GM12878 (cell line): ENCODE measurements at regions not wholly inside any gene's neighbourhood (a gene's known extent, or its start where the extent isn't known, plus 50 kb on each side); places are given as distances from the start of the nearest gene placed in this dataset.
"Not testable (repeated sequence)": the region's sequence is repeated elsewhere in the genome, so short reads cannot be mapped to it uniquely, and the experiment has no call there.

ENCODE experiments used
- ATAC-seq: fragments of 200-7000 bp; cut with Tn5 transposase; 3 replicates; pipeline ENCODE4 v1.9.1; 2020; ENCODE audit warnings: mild to moderate bottlenecking, moderate library complexity
- BruUV-seq: library from RNA; stranded (reverse); fragments of 400-500 nt; replicated peaks from 2 replicates; lab custom pipeline; 2021; lab: Mats Ljungman, UMichigan
- CTCF ChIA-PET: fragments of 300-600 bp; sonication (Branson Sonifier 250); formaldehyde crosslinking; extraction: SDS; loops from one replicate; lab custom pipeline; 2021; ENCODE audit warnings: inconsistent platforms; lab: Yijun Ruan, JAX
- POLR2A ChIA-PET: fragments of 350-600 bp; formaldehyde crosslinking; extraction: SDS; loops from one replicate; lab custom pipeline; 2021; ENCODE audit warnings: inconsistent platforms; lab: Charles Lee
- RAD21 ChIA-PET: fragments of 300-600 bp; sonication (Branson Sonifier 250); formaldehyde crosslinking; loops from one replicate; lab custom pipeline; 2023; ENCODE audit warnings: antibody characterized with exemption; ENCODE audit not compliant: unreplicated experiment; lab: Charles Lee
- SMC1A ChIA-PET: fragments of 300-600 bp; sonication (Branson Sonifier 250); formaldehyde crosslinking; loops from one replicate; lab custom pipeline; 2023; ENCODE audit not compliant: unreplicated experiment, uncharacterized antibody; lab: Charles Lee
- DNase-seq: peaks from one replicate; pipeline ENCODE4 v3.0.0-alpha.2; 2011; ENCODE audit warnings: low read depth, low spot score
- FAIRE-seq: peaks from 3 replicates; lab custom pipeline; 2011; peaks lifted over from hg19 to GRCh38; lab: Jason Lieb, UNC
- H2AFZ ChIP-seq: 2 replicates; pipeline ENCODE4 v1.6.0; 2011; ENCODE audit warnings: low read depth, low read length, control low read depth; ENCODE audit not compliant: control insufficient read depth
- H3K27ac ChIP-seq: 2 replicates; pipeline ENCODE4 v1.5.1; 2011; ENCODE audit warnings: control low read depth; ENCODE audit not compliant: control insufficient read depth, insufficient read depth
- H3K27me3 ChIP-seq, 2 experiments: replicated peaks in 1 of 2; 2 replicates each; pipeline versions ENCODE4 v1.6.0 to v1.6.1; 2011; ENCODE audit warnings: low read length in 1 of 2; ENCODE audit not compliant: control insufficient read depth in 2 of 2, insufficient read depth in 2 of 2
- H3K36me3 ChIP-seq, 2 experiments: 2 replicates each; pipeline ENCODE4 v1.5.1; 2011; ENCODE audit warnings: low read length in 1 of 2; ENCODE audit not compliant: control insufficient read depth in 2 of 2, insufficient read depth in 2 of 2
- H3K4me1 ChIP-seq: 2 replicates; pipeline ENCODE4 v1.6.1; 2011; ENCODE audit warnings: mild to moderate bottlenecking, low read length, moderate library complexity, mixed read lengths; ENCODE audit not compliant: control insufficient read depth, insufficient read depth
- H3K4me2 ChIP-seq: 2 replicates; pipeline ENCODE4 v1.6.0; 2011; ENCODE audit warnings: control low read depth; ENCODE audit not compliant: control insufficient read depth, insufficient read depth
- H3K4me3 ChIP-seq: fragments of 200-600 bp; sonication (generic); 2 replicates; pipeline ENCODE4 v1.5.1; 2016
- H3K79me2 ChIP-seq: 2 replicates; pipeline ENCODE4 v1.6.0; 2011; ENCODE audit warnings: low read length; ENCODE audit not compliant: control insufficient read depth, insufficient read depth
- H3K9ac ChIP-seq: 2 replicates; pipeline ENCODE4 v1.8.0; 2011; ENCODE audit warnings: low read length, control low read depth, mixed read lengths; ENCODE audit not compliant: control insufficient read depth, insufficient read depth
- H3K9me3 ChIP-seq: replicated peaks from 3 replicates; pipeline ENCODE4 v1.5.1; 2011; ENCODE audit warnings: mild to moderate bottlenecking, low read length; ENCODE audit not compliant: control insufficient read depth, insufficient read depth
- H4K20me1 ChIP-seq: 2 replicates; pipeline ENCODE4 v1.6.0; 2011; ENCODE audit not compliant: control insufficient read depth, insufficient read depth
- GATAD2B ChIP-seq: fragments of 450-650 bp; conservative IDR thresholded peaks from 2 replicates; pipeline ENCODE4 v1.6.1; 2017; ENCODE audit warnings: low read depth, mild to moderate bottlenecking, moderate library complexity
- MEF2A ChIP-seq: IDR thresholded peaks from 2 replicates; pipeline ENCODE4 v1.6.1; 2011; ENCODE audit warnings: low read depth, mild to moderate bottlenecking, low read length, moderate library complexity; ENCODE audit not compliant: insufficient read depth
- MEF2B ChIP-seq: fragments of 450-650 bp; IDR thresholded peaks from 2 replicates; pipeline ENCODE4 v1.6.1; 2018; ENCODE audit warnings: mild to moderate bottlenecking, moderate library complexity; ENCODE audit not compliant: partially characterized antibody, poor library complexity, severe bottlenecking
- NRF1 ChIP-seq: conservative IDR thresholded peaks from 2 replicates; pipeline ENCODE4 v1.6.1; 2011; ENCODE audit warnings: mild to moderate bottlenecking, low read depth, low read length, improper control_type of control experiment
- POU2F2 ChIP-seq: IDR thresholded peaks from 3 replicates; pipeline ENCODE4 v1.6.1; 2011; ENCODE audit warnings: low read depth, mild to moderate bottlenecking, low read length, borderline replicate concordance
- RUNX3 ChIP-seq: IDR thresholded peaks from 2 replicates; pipeline ENCODE4 v1.6.1; 2012; ENCODE audit warnings: low read length, inconsistent platforms
- SMARCA5 ChIP-seq: fragments of 450-650 bp; IDR thresholded peaks from 2 replicates; pipeline ENCODE4 v1.6.1; 2017; ENCODE audit warnings: mild to moderate bottlenecking
- SP1 ChIP-seq: IDR thresholded peaks from one replicate; pipeline ENCODE4 v1.6.1; 2011; ENCODE audit warnings: low read depth, low read length
- TCF12 ChIP-seq: IDR thresholded peaks from 2 replicates; pipeline ENCODE4 v1.6.1; 2011; ENCODE audit warnings: low read depth, mild to moderate bottlenecking, low read length
- YY1 ChIP-seq: IDR thresholded peaks from 2 replicates; pipeline ENCODE4 v1.6.1; 2011; ENCODE audit warnings: low read depth, mild to moderate bottlenecking, low read length
- ZNF24 ChIP-seq: fragments of 450-650 bp; IDR thresholded peaks from 2 replicates; pipeline ENCODE4 v1.6.1; 2017; ENCODE audit warnings: antibody characterized with exemption, mild to moderate bottlenecking
- WGBS: methylation state at CpG from one replicate; pipeline ENCODE4 v1.1.6; 2016; ENCODE audit warnings: low lambda C conversion rate; ENCODE audit not compliant: insufficient replicate concordance, insufficient coverage; ENCODE audit errors: missing lambda C conversion rate; 5-methylcytosine and 5-hydroxymethylcytosine counted together
- in situ Hi-C: fragments of 300-500 bp; cut with MboI; formaldehyde crosslinking; loops from 9 replicates; pipeline ENCODE4 v1.14.3; 2018; ENCODE audit warnings: mixed read lengths
- intact Hi-C: fragments of 100-400 bp; cut with micrococcal nuclease; formaldehyde crosslinking; loops from one replicate; pipeline ENCODE4 v1.14.2; 2022; ENCODE audit not compliant: unreplicated experiment
- TF ChIP-seq, protein P1 (sequence below): IDR thresholded peaks from 2 replicates; pipeline ENCODE4 v1.6.1; 2012; ENCODE audit warnings: low read depth, low read length, improper control_type of control experiment
- TF ChIP-seq, protein P2 (sequence below): fragments of 450-650 bp; formaldehyde crosslinking; IDR thresholded peaks from 2 replicates; pipeline ENCODE4 v1.4.0; 2022; ENCODE audit warnings: mild to moderate bottlenecking, moderate library complexity
- TF ChIP-seq, protein P3 (sequence below): fragments of 450-650 bp; IDR thresholded peaks from 2 replicates; pipeline ENCODE4 v1.6.1; 2016; ENCODE audit warnings: mild to moderate bottlenecking

DNA sequence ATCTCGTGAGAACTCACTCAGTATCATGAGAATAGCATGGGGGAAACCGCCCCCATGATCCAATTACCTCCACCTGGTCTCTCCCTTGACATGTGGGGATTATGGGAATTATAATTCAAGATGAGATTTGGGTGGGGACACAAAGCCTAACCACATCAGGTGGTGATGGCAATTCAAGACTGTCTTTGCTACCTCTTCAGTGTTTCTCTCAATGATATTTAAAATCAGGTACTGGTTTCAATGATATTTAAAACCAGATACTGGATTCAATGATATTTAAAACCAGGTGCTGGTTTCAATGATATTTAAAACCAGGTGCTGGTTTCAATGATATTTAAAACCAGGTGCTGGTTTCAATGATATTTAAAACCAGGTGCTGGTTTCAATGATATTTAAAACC lies 198.4 kb upstream of the EDNRB start:
- POLR2A ChIA-PET, H3K27ac ChIP-seq, H4K20me1 ChIP-seq, intact Hi-C loops: not testable (repeated sequence)
- 0 out of 2 replicates have a peak, but pooled peaks have one; percentile 7 for TF ChIP-seq RUNX3
- TF ChIP-seq, all 136 proteins: peak for 1; not testable (repeated sequence) for 135
- H3K4me1 ChIP-seq, H3K9me3 ChIP-seq, H3K4me2 ChIP-seq, RAD21 ChIA-PET, H3K27me3 ChIP-seq, H3K4me3 ChIP-seq, H3K9ac ChIP-seq, CTCF ChIA-PET, DNase-seq, in situ Hi-C loops, FAIRE-seq, ATAC-seq, BruUV-seq, SMC1A ChIA-PET, H3K79me2 ChIP-seq, H3K36me3 ChIP-seq, H2AFZ ChIP-seq: not testable (repeated sequence)
- WGBS: 0% methylated on average over 2 of the region's 2 CpGs

DNA sequence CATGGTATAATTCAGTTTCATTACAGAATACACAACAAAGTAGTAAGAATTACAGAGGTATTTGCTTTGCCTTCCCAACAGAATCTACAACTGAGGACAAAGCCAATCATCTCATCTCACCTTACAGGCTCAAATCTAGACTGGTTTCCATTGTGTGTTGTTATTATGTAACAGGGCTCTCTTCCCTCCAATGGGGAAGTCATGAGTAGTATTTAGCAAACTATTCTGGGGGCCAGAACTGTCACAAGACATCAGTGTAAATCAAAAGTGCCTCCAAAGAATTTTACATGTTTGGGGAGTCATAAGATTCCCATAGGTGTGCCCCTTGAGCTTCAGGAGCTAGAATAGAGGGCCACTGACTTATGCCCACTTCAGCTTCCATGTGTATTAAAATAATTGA lies 187.0 kb upstream of the EDNRB start:
- no peak for DNase-seq
- Histone ChIP-seq H3K27me3 (no peaks in the 10 kb centered on the region), H3K4me1 (no peaks in the 10 kb centered on the region), H3K79me2 (no peaks in the 10 kb centered on the region), H3K9ac (no peak overlapping the region), H3K36me3 (no peaks in the 10 kb centered on the region), H3K4me2 (no peak overlapping the region), H4K20me1 (no peaks in the 10 kb centered on the region), H3K9me3 (no peaks in the 10 kb centered on the region), H2AFZ (no peak overlapping the region), H3K27ac (no peak overlapping the region), H3K4me3 (no peak overlapping the region)
- ChIA-PET SMC1A (no interaction called here), RAD21 (no interaction called here), CTCF (interaction anchor here (2.0 kb wide), 1 partner anchor 15 kb away, joined by 7 read pairs; no protein-coding TSS in a partner anchor), POLR2A (no interaction called here)
- no TSS peak for BruUV-seq
- intact Hi-C loops (no loop called here), in situ Hi-C loops (no loop called here)
- no peak for FAIRE-seq
- no peak for ATAC-seq
- TF ChIP-seq ZNF24 (no peak), GATAD2B (no peak), MEF2B (no peak), NRF1 (no peak), YY1 (no peak), SP1 (no peak), SMARCA5 (no peak), POU2F2 (no peak), MEF2A (no peak), TCF12 (no peak)
- TF ChIP-seq, protein P1, sequence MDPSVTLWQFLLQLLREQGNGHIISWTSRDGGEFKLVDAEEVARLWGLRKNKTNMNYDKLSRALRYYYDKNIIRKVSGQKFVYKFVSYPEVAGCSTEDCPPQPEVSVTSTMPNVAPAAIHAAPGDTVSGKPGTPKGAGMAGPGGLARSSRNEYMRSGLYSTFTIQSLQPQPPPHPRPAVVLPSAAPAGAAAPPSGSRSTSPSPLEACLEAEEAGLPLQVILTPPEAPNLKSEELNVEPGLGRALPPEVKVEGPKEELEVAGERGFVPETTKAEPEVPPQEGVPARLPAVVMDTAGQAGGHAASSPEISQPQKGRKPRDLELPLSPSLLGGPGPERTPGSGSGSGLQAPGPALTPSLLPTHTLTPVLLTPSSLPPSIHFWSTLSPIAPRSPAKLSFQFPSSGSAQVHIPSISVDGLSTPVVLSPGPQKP: no peak
- TF ChIP-seq, protein P2, sequence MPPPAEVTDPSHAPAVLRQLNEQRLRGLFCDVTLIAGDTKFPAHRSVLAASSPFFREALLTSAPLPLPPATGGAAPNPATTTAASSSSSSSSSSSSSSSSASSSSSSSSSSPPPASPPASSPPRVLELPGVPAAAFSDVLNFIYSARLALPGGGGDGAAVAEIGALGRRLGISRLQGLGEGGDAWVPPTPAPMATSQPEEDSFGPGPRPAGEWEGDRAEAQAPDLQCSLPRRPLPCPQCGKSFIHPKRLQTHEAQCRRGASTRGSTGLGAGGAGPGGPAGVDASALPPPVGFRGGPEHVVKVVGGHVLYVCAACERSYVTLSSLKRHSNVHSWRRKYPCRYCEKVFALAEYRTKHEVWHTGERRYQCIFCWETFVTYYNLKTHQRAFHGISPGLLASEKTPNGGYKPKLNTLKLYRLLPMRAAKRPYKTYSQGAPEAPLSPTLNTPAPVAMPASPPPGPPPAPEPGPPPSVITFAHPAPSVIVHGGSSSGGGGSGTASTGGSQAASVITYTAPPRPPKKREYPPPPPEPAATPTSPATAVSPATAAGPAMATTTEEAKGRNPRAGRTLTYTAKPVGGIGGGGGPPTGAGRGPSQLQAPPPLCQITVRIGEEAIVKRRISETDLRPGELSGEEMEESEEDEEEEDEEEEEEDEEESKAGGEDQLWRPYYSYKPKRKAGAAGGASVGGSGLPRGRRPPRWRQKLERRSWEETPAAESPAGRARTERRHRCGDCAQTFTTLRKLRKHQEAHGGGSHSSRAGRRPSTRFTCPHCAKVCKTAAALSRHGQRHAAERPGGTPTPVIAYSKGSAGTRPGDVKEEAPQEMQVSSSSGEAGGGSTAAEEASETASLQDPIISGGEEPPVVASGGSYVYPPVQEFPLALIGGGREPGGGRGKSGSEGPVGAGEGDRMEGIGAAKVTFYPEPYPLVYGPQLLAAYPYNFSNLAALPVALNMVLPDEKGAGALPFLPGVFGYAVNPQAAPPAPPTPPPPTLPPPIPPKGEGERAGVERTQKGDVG (CRISPR knock-in tag): no peak
- TF ChIP-seq, protein P3, sequence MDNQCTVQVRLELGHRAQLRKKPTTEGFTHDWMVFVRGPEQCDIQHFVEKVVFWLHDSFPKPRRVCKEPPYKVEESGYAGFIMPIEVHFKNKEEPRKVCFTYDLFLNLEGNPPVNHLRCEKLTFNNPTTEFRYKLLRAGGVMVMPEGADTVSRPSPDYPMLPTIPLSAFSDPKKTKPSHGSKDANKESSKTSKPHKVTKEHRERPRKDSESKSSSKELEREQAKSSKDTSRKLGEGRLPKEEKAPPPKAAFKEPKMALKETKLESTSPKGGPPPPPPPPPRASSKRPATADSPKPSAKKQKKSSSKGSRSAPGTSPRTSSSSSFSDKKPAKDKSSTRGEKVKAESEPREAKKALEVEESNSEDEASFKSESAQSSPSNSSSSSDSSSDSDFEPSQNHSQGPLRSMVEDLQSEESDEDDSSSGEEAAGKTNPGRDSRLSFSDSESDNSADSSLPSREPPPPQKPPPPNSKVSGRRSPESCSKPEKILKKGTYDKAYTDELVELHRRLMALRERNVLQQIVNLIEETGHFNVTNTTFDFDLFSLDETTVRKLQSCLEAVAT: no peak
